Natural killer cell (primary cell): ENCODE measurements at regions not wholly inside any gene's neighbourhood (a gene's known extent, or its start where the extent isn't known, plus 50 kb on each side); places are given as distances from the start of the nearest gene placed in this dataset.

Experiments
- ATAC-seq, 3 donors: fragments of 150-1000 bp in 2 of 3; fragments of 200-7000 bp in 1 of 3; cut with Tn5 transposase; 1 replicate in 1 of 3; 2 replicates in 2 of 3; pipeline ENCODE4 v1.10.0; 2021; ENCODE audit warnings: mild to moderate bottlenecking in 2 of 3, moderate library complexity in 2 of 3
- DNase-seq, 2 donors: peaks; one replicate each; pipeline versions ENCODE4 v3.0.0 to v3.0.0-alpha.2; 2013 to 2021; ENCODE audit warnings: mixed read lengths in 1 of 2
- H3K27ac ChIP-seq: one replicate; pipeline ENCODE4 v1.5.1; 2013; ENCODE audit warnings: mild to moderate bottlenecking, low read length
- H3K27me3 ChIP-seq: one replicate; pipeline ENCODE4 v1.6.1; 2013; ENCODE audit warnings: low read length; ENCODE audit not compliant: control insufficient read depth, insufficient read depth
- H3K36me3 ChIP-seq: one replicate; pipeline ENCODE4 v1.6.1; 2013; ENCODE audit warnings: low read length; ENCODE audit not compliant: control insufficient read depth, insufficient read depth
- H3K4me1 ChIP-seq: one replicate; pipeline ENCODE4 v1.6.1; 2013; ENCODE audit warnings: low read length; ENCODE audit not compliant: control insufficient read depth, insufficient read depth
- H3K4me3 ChIP-seq: one replicate; pipeline ENCODE4 v1.5.1; 2013; ENCODE audit warnings: low read length
- H3K9me3 ChIP-seq: one replicate; pipeline ENCODE4 v1.6.1; 2013; ENCODE audit warnings: low read length; ENCODE audit not compliant: control insufficient read depth, insufficient read depth
- H3K27ac Mint-ChIP-seq, 2 donors: one replicate each; pipeline ENCODE4 v1.8.0; 2022; ENCODE audit warnings: mild to moderate bottlenecking in 2 of 2, mixed read lengths in 2 of 2, moderate library complexity in 1 of 2
- H3K27me3 Mint-ChIP-seq, 2 donors: one replicate each; pipeline ENCODE4 v1.8.0; 2022; ENCODE audit warnings: low read depth in 2 of 2, mixed read lengths in 2 of 2
- H3K36me3 Mint-ChIP-seq: one replicate; pipeline ENCODE4 v1.8.0; 2022; ENCODE audit warnings: mixed read lengths
- H3K4me1 Mint-ChIP-seq, 2 donors: one replicate each; pipeline ENCODE4 v1.8.0; 2022; ENCODE audit warnings: mixed read lengths in 2 of 2
- H3K4me3 Mint-ChIP-seq: one replicate; pipeline ENCODE4 v1.8.0; 2022; ENCODE audit warnings: mild to moderate bottlenecking, moderate library complexity, mixed read lengths
- H3K9me3 Mint-ChIP-seq, 2 donors: one replicate each; pipeline ENCODE4 v1.8.0; 2022; ENCODE audit warnings: mixed read lengths in 2 of 2
- WGBS: methylation state at CpG from one replicate; pipeline ENCODE4 v1.1.7; 2013; ENCODE audit warnings: missing lambda C conversion rate; ENCODE audit not compliant: insufficient coverage; 5-methylcytosine and 5-hydroxymethylcytosine counted together
- intact Hi-C: fragments of 100-400 bp; cut with micrococcal nuclease; formaldehyde crosslinking; loops from one replicate; pipeline ENCODE4 v1.14.2; 2022
- TF ChIP-seq, protein P1 (sequence below): fragments of 200-600 bp; IDR thresholded peaks from one replicate; pipeline ENCODE4 v1.8.0; 2022; ENCODE audit warnings: antibody characterized with exemption

DNA sequence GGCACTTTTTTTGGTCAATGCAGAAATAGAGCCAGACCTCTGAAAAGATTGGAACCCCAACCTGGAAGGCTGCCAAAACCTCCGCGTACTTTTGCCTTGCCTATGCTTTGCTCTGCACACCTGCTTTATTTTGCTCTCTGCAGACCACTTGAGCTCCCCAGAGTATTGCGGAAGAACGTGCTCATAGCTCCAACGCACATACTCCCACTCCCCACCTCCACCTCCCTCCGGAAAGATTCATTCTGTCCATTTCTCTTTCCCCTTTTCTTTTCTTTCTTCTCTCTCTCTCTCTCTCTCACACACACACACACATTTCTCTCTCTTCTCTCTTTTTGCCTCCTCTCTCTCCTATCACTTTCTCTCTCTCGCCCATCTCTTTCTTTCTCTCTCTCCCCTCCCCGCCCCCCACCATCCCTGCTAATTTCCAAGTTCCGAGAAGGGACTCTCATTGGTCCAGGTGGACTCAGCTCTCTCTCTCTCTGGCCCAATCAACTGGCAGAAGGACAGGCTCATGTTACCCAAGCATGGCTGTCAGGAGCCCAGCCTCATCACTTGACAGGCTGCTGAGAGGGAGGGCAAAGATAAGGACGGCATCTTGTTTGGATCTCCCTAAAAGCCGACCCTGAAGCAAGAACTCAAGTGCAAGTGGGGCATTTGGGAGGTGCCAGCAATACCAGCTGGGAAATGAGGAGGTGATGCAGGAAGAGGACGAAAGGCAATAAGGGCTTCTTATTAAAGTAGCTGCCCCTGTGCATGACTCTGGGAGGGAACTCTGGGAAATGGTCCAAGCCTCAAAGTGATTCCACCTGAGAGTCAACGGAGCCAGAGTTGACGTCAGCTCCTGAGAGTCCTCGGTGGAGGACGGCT, 246.1 kb downstream of the LY86 start:
- WGBS: 68% methylated on average over 16 of the region's 16 CpGs
- no peaks in the 10 kb centered on the region for H3K9me3 Mint-ChIP-seq
- Histone ChIP-seq H3K9me3 (no peaks in the 10 kb centered on the region), H3K27me3 (peaks cover 3% of the 10 kb centered on the region), H3K36me3 (no peaks in the 10 kb centered on the region), H3K4me1 (no peaks in the 10 kb centered on the region), H3K27ac (no peak overlapping the region), H3K4me3 (no peak overlapping the region)
- ATAC-seq (no peak), DNase-seq (no peak)
- intact Hi-C loops: no loop called here
- TF ChIP-seq, protein P1, sequence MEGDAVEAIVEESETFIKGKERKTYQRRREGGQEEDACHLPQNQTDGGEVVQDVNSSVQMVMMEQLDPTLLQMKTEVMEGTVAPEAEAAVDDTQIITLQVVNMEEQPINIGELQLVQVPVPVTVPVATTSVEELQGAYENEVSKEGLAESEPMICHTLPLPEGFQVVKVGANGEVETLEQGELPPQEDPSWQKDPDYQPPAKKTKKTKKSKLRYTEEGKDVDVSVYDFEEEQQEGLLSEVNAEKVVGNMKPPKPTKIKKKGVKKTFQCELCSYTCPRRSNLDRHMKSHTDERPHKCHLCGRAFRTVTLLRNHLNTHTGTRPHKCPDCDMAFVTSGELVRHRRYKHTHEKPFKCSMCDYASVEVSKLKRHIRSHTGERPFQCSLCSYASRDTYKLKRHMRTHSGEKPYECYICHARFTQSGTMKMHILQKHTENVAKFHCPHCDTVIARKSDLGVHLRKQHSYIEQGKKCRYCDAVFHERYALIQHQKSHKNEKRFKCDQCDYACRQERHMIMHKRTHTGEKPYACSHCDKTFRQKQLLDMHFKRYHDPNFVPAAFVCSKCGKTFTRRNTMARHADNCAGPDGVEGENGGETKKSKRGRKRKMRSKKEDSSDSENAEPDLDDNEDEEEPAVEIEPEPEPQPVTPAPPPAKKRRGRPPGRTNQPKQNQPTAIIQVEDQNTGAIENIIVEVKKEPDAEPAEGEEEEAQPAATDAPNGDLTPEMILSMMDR: no peak
- no peak overlapping the region for H3K27ac Mint-ChIP-seq
- H3K4me1 Mint-ChIP-seq: no peaks in the 10 kb centered on the region
- H3K4me3 Mint-ChIP-seq: no peak overlapping the region
- no peaks in the 10 kb centered on the region for H3K36me3 Mint-ChIP-seq
- peaks cover 0 to 6% of the 10 kb centered on the region in 2 donors for H3K27me3 Mint-ChIP-seq

DNA sequence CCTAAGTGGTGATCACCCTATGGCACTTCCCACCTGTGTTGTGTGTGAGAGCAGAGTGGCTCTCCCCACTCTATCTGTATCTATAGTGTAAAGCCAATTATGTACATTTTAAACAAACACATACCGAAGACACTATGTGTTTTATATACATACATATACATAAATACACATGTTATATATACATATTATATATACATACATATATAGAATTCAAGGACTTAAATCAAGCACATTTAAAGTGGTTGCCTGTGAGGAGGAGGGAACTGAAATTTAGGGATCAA, 246.6 kb downstream of the LY86 start:
- WGBS: no CpG with 5 or more reads among the region's 1 CpG

DNA sequence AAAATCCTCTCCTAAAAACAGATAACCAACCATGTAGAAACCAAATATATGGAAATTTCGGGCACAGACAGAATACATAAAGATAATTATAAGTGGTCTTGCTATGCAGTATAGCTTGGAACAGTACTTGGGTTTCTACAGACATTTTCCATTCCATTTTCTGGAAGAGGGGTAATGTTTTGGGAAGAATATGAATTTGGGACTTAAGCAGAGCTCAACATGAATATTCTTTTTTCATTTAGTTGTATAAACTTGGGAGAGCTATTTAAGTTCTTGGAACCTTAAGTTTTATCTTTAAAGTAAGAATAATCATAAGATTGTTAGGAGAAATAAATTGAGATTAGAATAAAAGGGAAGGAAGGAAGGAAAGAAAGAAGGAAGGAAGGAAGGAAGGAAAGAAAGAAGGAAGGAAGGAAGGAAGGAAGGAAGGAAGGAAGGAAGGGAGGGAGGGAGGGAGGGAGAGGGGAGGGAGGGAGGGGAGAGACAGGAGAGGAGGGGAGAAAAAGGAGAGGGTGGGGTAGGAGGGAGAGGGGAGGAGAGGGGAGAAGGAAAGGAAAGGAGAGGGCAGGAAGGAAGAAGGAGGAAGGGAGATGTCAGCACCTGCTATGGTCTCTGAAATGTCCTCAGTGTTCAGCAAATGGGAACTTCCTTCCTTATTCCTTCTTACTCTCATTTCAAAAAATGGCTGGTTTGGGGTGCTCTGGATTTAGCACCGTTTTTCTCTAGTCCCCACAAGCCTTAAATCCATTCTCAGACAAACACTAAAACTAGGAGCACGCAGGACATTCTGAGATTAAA, 248.3 kb downstream of the LY86 start:
- Histone ChIP-seq H3K27me3 (peaks cover 3% of the 10 kb centered on the region), H3K9me3 (no peaks in the 10 kb centered on the region), H3K4me3 (no peak overlapping the region), H3K36me3 (no peaks in the 10 kb centered on the region), H3K27ac (no peak overlapping the region), H3K4me1 (peaks cover 4% of the 10 kb centered on the region)
- H3K27ac Mint-ChIP-seq: no peak overlapping the region
- TF ChIP-seq, protein P1: no peak
- H3K27me3 Mint-ChIP-seq: peaks cover 0 to 11% of the 10 kb centered on the region in 2 donors
- no peaks in the 10 kb centered on the region for H3K9me3 Mint-ChIP-seq
- intact Hi-C loops: no loop called here
- ATAC-seq (no peak), DNase-seq (no peak)
- H3K36me3 Mint-ChIP-seq: no peaks in the 10 kb centered on the region
- WGBS: 79% methylated on average over 2 of the region's 3 CpGs
- H3K4me3 Mint-ChIP-seq: no peak overlapping the region
- H3K4me1 Mint-ChIP-seq: no peaks in the 10 kb centered on the region

More for the DNA sequence above, 246.6 kb downstream of the LY86 start:
- DNase-seq: no peak
- H3K27me3 ChIP-seq: peaks cover 3% of the 10 kb centered on the region
- Mint-ChIP-seq H3K4me1 (no peaks in the 10 kb centered on the region), H3K9me3 (no peaks in the 10 kb centered on the region), H3K4me3 (no peak overlapping the region), H3K36me3 (no peaks in the 10 kb centered on the region), H3K27ac (no peak overlapping the region), H3K27me3 (peaks cover 0 to 6% of the 10 kb centered on the region in 2 donors)
- H3K36me3 ChIP-seq: no peaks in the 10 kb centered on the region
- TF ChIP-seq, protein P1: no peak
- no peak overlapping the region for H3K27ac ChIP-seq
- intact Hi-C loops: no loop called here
- H3K9me3 ChIP-seq: no peaks in the 10 kb centered on the region
- H3K4me3 ChIP-seq: no peak overlapping the region
- no peaks in the 10 kb centered on the region for H3K4me1 ChIP-seq
- ATAC-seq: no peak
